ENCODE measurements at regions not wholly inside any gene's neighbourhood (a gene's known extent, or its start where the extent isn't known, plus 50 kb on each side); places are given as distances from the start of the nearest gene placed in this dataset.

GRCh38 chr4:13963601-13964000 is 336.1 kb upstream of the BOD1L1 start:
- Histone ChIP-seq H3K36me3 (ENCODE audit: control insufficient read depth in 2 of 4, insufficient read depth in 4 of 4, low read length in 3 of 4) (no peaks in the 10 kb centered on the region), H4K91ac (replicated peaks; ENCODE audit: insufficient read length, low read length) (no peak overlapping the region), H3K14ac (ENCODE audit: insufficient read length) (no peak overlapping the region), H3K79me2 (ENCODE audit: control insufficient read depth in 1 of 2, insufficient read depth in 2 of 2, low read length in 2 of 2) (no peaks in the 10 kb centered on the region), H2BK5ac (ENCODE audit: low read depth, low read length) (no peak overlapping the region), H3K23me2 (ENCODE audit: low read depth, low read length) (no peaks in the 10 kb centered on the region), H4K8ac (ENCODE audit: extremely low read depth, insufficient read depth, low read length) (no peak overlapping the region), H3K79me1 (ENCODE audit: low read depth, low read length) (no peaks in the 10 kb centered on the region), H3K4me1 (replicated peaks in 1 of 4; ENCODE audit: control insufficient read depth in 3 of 4, insufficient read depth in 4 of 4, low read length in 3 of 4) (peaks cover 0 to 2% (median 0%) of the 10 kb centered on the region in 4 experiments; a peak in 1 of 7 replicates), H3K23ac (ENCODE audit: insufficient read length) (no peak overlapping the region), H2AFZ (ENCODE audit: low read length) (no peak overlapping the region; the same call in 1 of the 2 replicates), H3K4me3 (ENCODE audit: extremely low read depth in 1 of 4, insufficient read depth in 2 of 4, low read depth in 3 of 4, low read length in 4 of 4) (no peak overlapping the region), H3K27ac (ENCODE audit: low read depth, low read length) (no peak overlapping the region), H4K5ac (ENCODE audit: insufficient read length, low read depth, low read length) (no peak overlapping the region), H3K4ac (replicated peaks; ENCODE audit: insufficient read length, low read depth, low read length) (no peak overlapping the region), H3K56ac (replicated peaks; ENCODE audit: insufficient read length, low read depth, low read length) (no peak overlapping the region), H3K27me3 (replicated peaks in 1 of 4; ENCODE audit: control insufficient read depth in 3 of 4, extremely low read depth in 1 of 4, insufficient read depth in 3 of 4, low read length in 3 of 4) (no peaks in the 10 kb centered on the region), H2BK120ac (replicated peaks; ENCODE audit: low read depth, low read length) (no peak overlapping the region), H3K4me2 (ENCODE audit: insufficient read depth in 1 of 2, low read depth in 2 of 2, low read length in 2 of 2) (no peak overlapping the region), H2BK20ac (ENCODE audit: low read length) (no peak overlapping the region), H3K18ac (ENCODE audit: extremely low read depth, low read length) (no peak overlapping the region), H2AK5ac (ENCODE audit: low read depth, low read length) (no peak overlapping the region), H4K20me1 (replicated peaks in 1 of 2; ENCODE audit: control insufficient read depth in 1 of 2, insufficient read depth in 2 of 2, low read length in 2 of 2) (no peaks in the 10 kb centered on the region), H2BK15ac (ENCODE audit: low read length) (no peak overlapping the region), H3K9me3 (ENCODE audit: insufficient read depth in 2 of 2, low read depth in 1 of 2, low read length in 1 of 2) (no peaks in the 10 kb centered on the region), H3K9ac (replicated peaks in 1 of 4; ENCODE audit: extremely low read depth in 1 of 4, low read depth in 3 of 4, low read length in 3 of 4) (no peak overlapping the region), H2BK12ac (ENCODE audit: low read depth, low read length) (no peak overlapping the region)
- whole genome bisulfite sequencing, 2 experiments (ENCODE audit: extremely low coverage in 1 of 2, insufficient coverage in 1 of 2, insufficient read length in 1 of 2, insufficient replicate concordance in 2 of 2, low coverage in 1 of 2, low lambda C conversion rate in 2 of 2, missing lambda C conversion rate in 1 of 2), result 92% methylated on average over 2 of the region's 2 CpGs; no CpG with 5 or more reads in 1 of the 2 experiments
- ChIA-PET CTCF (ENCODE audit: partially characterized antibody) (no interaction called here), POLR2A (ENCODE audit: partially characterized antibody) (no interaction called here)
- FAIRE-seq (no peak), DNase-seq (ENCODE audit: low read depth in 1 of 2, low spot score in 2 of 2) (no peak)
- no peak for TF ChIP-seq HDAC2 (IDR thresholded peaks at IDR 0.05; ENCODE audit: borderline replicate concordance in 1 of 2, low read depth in 2 of 2, low read length in 2 of 2)
- TF ChIP-seq BCL11A (IDR thresholded peaks at IDR 0.05; ENCODE audit: low read depth in 2 of 2, low read length in 2 of 2), result no peak
- no peak for TF ChIP-seq RFX5 (IDR thresholded peaks at IDR 0.05; ENCODE audit: borderline replicate concordance, low read depth, low read length)
- TF ChIP-seq KDM1A (IDR thresholded peaks at IDR 0.05; ENCODE audit: borderline replicate concordance, low read length), result no peak
- TF ChIP-seq RBBP5 (IDR thresholded peaks at IDR 0.05; ENCODE audit: borderline replicate concordance, low read depth, low read length), result no peak
- no peak for TF ChIP-seq CTBP2 (IDR thresholded peaks at IDR 0.05; ENCODE audit: borderline replicate concordance, insufficient read depth, insufficient read length, low read length)

All from H1 (cell line).